HepG2 (cell line): ENCODE measurements at regions not wholly inside any gene's neighbourhood (a gene's known extent, or its start where the extent isn't known, plus 50 kb on each side); places are given as distances from the start of the nearest gene placed in this dataset.

Source experiments
- ATAC-seq: fragments of 200-7000 bp; cut with Tn5 transposase; 3 replicates; pipeline ENCODE4 v1.9.1; 2020; ENCODE audit warnings: mild to moderate bottlenecking, moderate library complexity
- BruUV-seq: library from RNA; stranded (reverse); fragments of 400-500 nt; replicated peaks from 2 replicates; lab custom pipeline; 2021; lab: Mats Ljungman, UMichigan
- CTCF ChIA-PET: fragments of 300-600 bp; formaldehyde crosslinking; extraction: SDS; loops from one replicate; lab custom pipeline; 2021; ENCODE audit warnings: low total read pairs, inconsistent platforms, low intra/inter-chr PET ratio; lab: Yijun Ruan, JAX
- POLR2A ChIA-PET: fragments of 350-600 bp; sonication (Branson Sonifier 250); formaldehyde crosslinking; loops from one replicate; lab custom pipeline; 2020; ENCODE audit warnings: antibody characterized with exemption, inconsistent platforms; lab: Yijun Ruan, JAX
- DNase-seq: peaks from one replicate; pipeline ENCODE4 v3.0.0-alpha.2; 2015; ENCODE audit warnings: low spot score
- FAIRE-seq: peaks from 3 replicates; lab custom pipeline; 2011; peaks lifted over from hg19 to GRCh38; lab: Jason Lieb, UNC
- H2AFZ ChIP-seq: one replicate; pipeline ENCODE4 v1.6.1; 2011; ENCODE audit warnings: low read length, inconsistent platforms
- H3K27ac ChIP-seq: fragments of 300-600 bp; 3 replicates; pipeline ENCODE4 v1.8.0; 2011; ENCODE audit warnings: mixed run types, mild to moderate bottlenecking, mixed read lengths, low read length, inconsistent platforms; ENCODE audit not compliant: insufficient read depth; ENCODE audit errors: extremely low read length
- H3K27me3 ChIP-seq, 2 experiments: fragments of 200-600 bp in 1 of 2; 2 replicates in 1 of 2; 3 replicates in 1 of 2; pipeline versions ENCODE4 v1.6.0 to v1.8.0; 2011; ENCODE audit warnings: low read length in 2 of 2, mild to moderate bottlenecking in 2 of 2, moderate library complexity in 2 of 2, inconsistent platforms in 1 of 2; ENCODE audit not compliant: insufficient read depth in 2 of 2, control insufficient read depth in 1 of 2
- H3K36me3 ChIP-seq, 2 experiments: fragments of 200-600 bp in 1 of 2; replicated peaks in 1 of 2; 2 replicates in 1 of 2; 3 replicates in 1 of 2; pipeline versions ENCODE4 v1.5.1 to v1.8.0; 2011; ENCODE audit warnings: low read length in 2 of 2, inconsistent platforms in 1 of 2; ENCODE audit not compliant: insufficient read depth in 2 of 2, control insufficient read depth in 1 of 2
- H3K4me1 ChIP-seq: 2 replicates; pipeline ENCODE4 v1.5.1; 2012; ENCODE audit warnings: low read length, inconsistent platforms; ENCODE audit not compliant: insufficient read depth
- H3K4me2 ChIP-seq: 2 replicates; pipeline ENCODE4 v1.6.0; 2011; ENCODE audit warnings: low read depth, low read length, inconsistent platforms
- H3K4me3 ChIP-seq, 3 experiments: fragments of 200-600 bp in 1 of 3; sonication (generic), shearing (Covaris generic) in 1 of 3; replicated peaks in 1 of 3; 2 replicates each; pipeline ENCODE4 v1.5.1; 2011 to 2016; ENCODE audit warnings: low read length in 3 of 3, inconsistent platforms in 2 of 3, low read depth in 2 of 3, mild to moderate bottlenecking in 2 of 3, control low read depth in 1 of 3, mixed read lengths in 1 of 3; ENCODE audit not compliant: insufficient read depth in 1 of 3
- H3K79me2 ChIP-seq: one replicate; pipeline ENCODE4 v1.6.1; 2011; ENCODE audit warnings: low read length, inconsistent platforms; ENCODE audit not compliant: insufficient read depth
- H3K9ac ChIP-seq: 2 replicates; pipeline ENCODE4 v1.6.0; 2011; ENCODE audit warnings: mild to moderate bottlenecking, low read depth, low read length, inconsistent platforms; ENCODE audit not compliant: insufficient read depth
- H3K9me3 ChIP-seq: 2 replicates; pipeline ENCODE4 v1.5.1; 2012; ENCODE audit warnings: mild to moderate bottlenecking, low read length
- H4K20me1 ChIP-seq: 2 replicates; pipeline ENCODE4 v1.6.0; 2011; ENCODE audit warnings: inconsistent platforms, mild to moderate bottlenecking, low read length, moderate library complexity; ENCODE audit not compliant: insufficient read depth
- ARID5B ChIP-seq: IDR thresholded peaks from 2 replicates; pipeline ENCODE4 v1.4.0; 2020; ENCODE audit warnings: mild to moderate bottlenecking, missing genetic modification reagents
- ATF3 ChIP-seq: sonication (generic); formaldehyde crosslinking; IDR thresholded peaks from 2 replicates; pipeline ENCODE4 v1.4.0; 2020; ENCODE audit warnings: missing genetic modification reagents
- HNF4A ChIP-seq: sonication (generic); formaldehyde crosslinking; IDR thresholded peaks from 2 replicates; pipeline ENCODE4 v1.4.0; 2020; ENCODE audit warnings: missing genetic modification reagents
- NR2F1 ChIP-seq, 2 experiments: fragments of 450-650 bp in 1 of 2; formaldehyde crosslinking in 1 of 2; IDR thresholded peaks; 2 replicates each; pipeline versions ENCODE4 v1.5.0 to v1.6.1; 2016 to 2020; ENCODE audit warnings: mild to moderate bottlenecking in 1 of 2, missing compliant biosample characterization in 1 of 2, missing genetic modification reagents in 1 of 2, moderate library complexity in 1 of 2
- NR2F2 ChIP-seq: IDR thresholded peaks from 2 replicates; pipeline ENCODE4 v1.6.1; 2012; ENCODE audit warnings: low read depth, inconsistent platforms, borderline replicate concordance
- PHF21A ChIP-seq: sonication (generic); formaldehyde crosslinking; IDR thresholded peaks from 2 replicates; pipeline ENCODE4 v1.5.0; 2020; ENCODE audit warnings: mild to moderate bottlenecking, missing genetic modification reagents
- PITX1 ChIP-seq: sonication (generic); formaldehyde crosslinking; IDR thresholded peaks from 2 replicates; pipeline ENCODE4 v1.5.1; 2020; ENCODE audit warnings: mild to moderate bottlenecking, missing genetic modification reagents
- PPARG ChIP-seq: conservative IDR thresholded peaks from 2 replicates; pipeline ENCODE4 v1.6.1; 2016; ENCODE audit warnings: missing biosample characterization, missing genetic modification reagents
- RXRA ChIP-seq: sonication (generic); formaldehyde crosslinking; IDR thresholded peaks from 2 replicates; pipeline ENCODE4 v1.5.1; 2020; ENCODE audit warnings: missing genetic modification reagents
- SALL1 ChIP-seq: sonication (generic); formaldehyde crosslinking; IDR thresholded peaks from 2 replicates; pipeline ENCODE4 v1.8.0; 2022; ENCODE audit warnings: mild to moderate bottlenecking, missing genetic modification reagents
- SKI ChIP-seq: fragments of 450-650 bp; IDR thresholded peaks from one replicate; pipeline ENCODE4 v1.6.1; 2018; ENCODE audit warnings: mild to moderate bottlenecking; ENCODE audit not compliant: partially characterized antibody
- SYNCRIP ChIP-seq: fragments of 200-400 bp; formaldehyde crosslinking; IDR thresholded peaks from 2 replicates; pipeline ENCODE4 v1.6.1; 2018; ENCODE audit warnings: mild to moderate bottlenecking, low read depth, low read length; ENCODE audit not compliant: insufficient read depth
- ZBED4 ChIP-seq: sonication (generic); formaldehyde crosslinking; IDR thresholded peaks from 2 replicates; pipeline ENCODE4 v1.4.0; 2020; ENCODE audit warnings: missing genetic modification reagents, borderline replicate concordance
- ZNF501 ChIP-seq: sonication (generic); formaldehyde crosslinking; IDR thresholded peaks from 2 replicates; pipeline ENCODE4 v1.5.1; 2020; ENCODE audit warnings: mild to moderate bottlenecking, moderate library complexity, missing genetic modification reagents
- ZNF644 ChIP-seq: IDR thresholded peaks from 2 replicates; pipeline ENCODE4 v1.6.1; 2016; ENCODE audit warnings: low read depth
- ZSCAN12 ChIP-seq: sonication (generic); formaldehyde crosslinking; IDR thresholded peaks from 2 replicates; pipeline ENCODE4 v1.9.0; 2021; ENCODE audit warnings: mild to moderate bottlenecking, missing genetic modification reagents
- WGBS: methylation state at CpG from one replicate; pipeline ENCODE4 v1.1.6; 2017; ENCODE audit warnings: low lambda C conversion rate; 5-methylcytosine and 5-hydroxymethylcytosine counted together
- in situ Hi-C: cut with HindIII; loops from 2 replicates; pipeline ENCODE4 v1.10.0; 2017; ENCODE audit warnings: low pct_unique_long_range_greater_than_20kb; ENCODE audit not compliant: extremely low pct_ligation_motif_present
- intact Hi-C: fragments of 100-400 bp; cut with micrococcal nuclease; formaldehyde crosslinking; loops from one replicate; pipeline ENCODE4 v1.10.0; 2022; ENCODE audit not compliant: unreplicated experiment

GRCh38 chr1:212158912-212159796 lies 123.6 kb downstream of the DTL start:
- Histone ChIP-seq H3K9ac (no peak overlapping the region), H3K4me1 (peaks cover 22% of the 10 kb centered on the region), H3K27me3 (no peaks in the 10 kb centered on the region), H3K27ac (no peak overlapping the region), H3K79me2 (no peaks in the 10 kb centered on the region), H3K36me3 (no peaks in the 10 kb centered on the region), H3K9me3 (no peaks in the 10 kb centered on the region), H2AFZ (no peak overlapping the region), H4K20me1 (no peaks in the 10 kb centered on the region), H3K4me3 (no peak overlapping the region), H3K4me2 (no peak overlapping the region)
- POLR2A ChIA-PET: no interaction called here
- WGBS: 54% methylated on average over 6 of the region's 7 CpGs
- no TSS peak for BruUV-seq
- CTCF ChIA-PET: no interaction called here
- no peak for FAIRE-seq
- intact Hi-C loops (no loop called here), in situ Hi-C loops (no loop called here)
- DNase-seq: peak; percentile 48
- peak; percentile 87 for ATAC-seq
- TF ChIP-seq ZNF644: 0 out of 2 replicates have a peak, but pooled peaks have one; percentile 13
- peak; percentile 57 for TF ChIP-seq HNF4A (CRISPR knock-in tag)
- TF ChIP-seq ATF3 (CRISPR knock-in tag): no peak
- TF ChIP-seq PPARG (CRISPR knock-in tag): peak; percentile 78
- no peak for TF ChIP-seq SYNCRIP
- TF ChIP-seq PITX1 (CRISPR knock-in tag): 0 out of 2 replicates have a peak, but pooled peaks have one; percentile 22
- 0 out of 2 replicates have a peak, but pooled peaks have one; percentile 37 for TF ChIP-seq PHF21A (CRISPR knock-in tag)
- TF ChIP-seq SKI: no peak
- 0 out of 2 replicates have a peak, but pooled peaks have one; percentile 35 for TF ChIP-seq ZNF501
- no peak for TF ChIP-seq ZSCAN12 (CRISPR knock-in tag)
- peak; percentile 69; the same call in 1 of the 2 replicates for TF ChIP-seq NR2F2
- peak; percentile 33; the same call in 1 of the 2 replicates for TF ChIP-seq ARID5B (CRISPR knock-in tag)
- TF ChIP-seq RXRA (CRISPR knock-in tag): peak; percentile 72; the same call in 1 of the 2 replicates
- TF ChIP-seq ZBED4 (CRISPR knock-in tag): peak; percentile 65; the same call in 1 of the 2 replicates
- peak; percentile 57 for TF ChIP-seq SALL1
- peak in 1 of 2 experiments; percentile 67; a peak in 2 of 4 replicates for TF ChIP-seq NR2F1 (CRISPR knock-in tag; IDR thresholded peaks at IDR 0.05)
